K562 (cell line): ENCODE measurements at regions not wholly inside any gene's neighbourhood (a gene's known extent, or its start where the extent isn't known, plus 50 kb on each side); places are given as distances from the start of the nearest gene placed in this dataset.

Experiments
- ATAC-seq: fragments of 200-7000 bp; cut with Tn5 transposase; 3 replicates; pipeline ENCODE4 v1.9.1; 2020; ENCODE audit warnings: moderate library complexity
- BruUV-seq: library from RNA; stranded (reverse); fragments of 400-500 nt; replicated peaks from 2 replicates; lab custom pipeline; 2021; lab: Mats Ljungman, UMichigan
- CTCF ChIA-PET: fragments of 300-600 bp; formaldehyde crosslinking; extraction: SDS; loops from one replicate; lab custom pipeline; 2021; ENCODE audit warnings: low intra/inter-chr PET ratio; lab: Yijun Ruan, JAX
- POLR2A ChIA-PET: fragments of 300-600, 350-650 bp; sonication (Branson Sonifier 250); formaldehyde crosslinking; extraction: SDS; loops from one replicate; lab custom pipeline; 2021; ENCODE audit warnings: antibody characterized with exemption, inconsistent platforms; lab: Yijun Ruan, JAX
- DNase-seq, 4 experiments: peaks; one replicate each; pipeline versions ENCODE4 v3.0.0 to v3.0.0-alpha.2; 2011 to 2018; ENCODE audit warnings: low spot score in 3 of 4, mixed read lengths in 3 of 4; ENCODE audit errors: extremely low read depth in 1 of 4
- FAIRE-seq: peaks from 2 replicates; lab custom pipeline; 2011; peaks lifted over from hg19 to GRCh38; lab: Jason Lieb, UNC
- H2AFZ ChIP-seq: 2 replicates; pipeline ENCODE4 v1.6.0; 2011; ENCODE audit warnings: low read depth, low read length, control low read depth, inconsistent platforms
- H3K27ac ChIP-seq: fragments of 200-600 bp; 3 replicates; pipeline ENCODE4 v1.8.0; 2011; ENCODE audit warnings: low read depth, mild to moderate bottlenecking, control low read depth, inconsistent platforms, low read length, moderate library complexity, mixed read lengths; ENCODE audit errors: extremely low read depth
- H3K27me3 ChIP-seq, 2 experiments: fragments of 300-600 bp in 1 of 2; 2 replicates in 1 of 2; 3 replicates in 1 of 2; pipeline versions ENCODE4 v1.6.0 to v1.8.0; 2011; ENCODE audit warnings: inconsistent platforms in 2 of 2, low read length in 2 of 2, mild to moderate bottlenecking in 1 of 2, mixed read lengths in 1 of 2, moderate library complexity in 1 of 2; ENCODE audit not compliant: control insufficient read depth in 2 of 2, insufficient read depth in 2 of 2
- H3K36me3 ChIP-seq: fragments of 300-600 bp; 3 replicates; pipeline ENCODE4 v1.8.0; 2011; ENCODE audit warnings: mild to moderate bottlenecking, low read length, inconsistent platforms; ENCODE audit not compliant: control insufficient read depth, insufficient read depth
- H3K4me1 ChIP-seq, 2 experiments: fragments of 200-600 bp in 1 of 2; replicated peaks in 1 of 2; 2 replicates in 1 of 2; 3 replicates in 1 of 2; pipeline versions ENCODE4 v1.5.1 to v1.8.0; 2011; ENCODE audit warnings: inconsistent platforms in 2 of 2, low read length in 2 of 2, mild to moderate bottlenecking in 1 of 2, mixed read lengths in 1 of 2, moderate library complexity in 1 of 2; ENCODE audit not compliant: control insufficient read depth in 2 of 2, insufficient read depth in 2 of 2
- H3K4me2 ChIP-seq: 2 replicates; pipeline ENCODE4 v1.6.1; 2011; ENCODE audit warnings: low read length, control low read depth, inconsistent platforms, mixed read lengths; ENCODE audit not compliant: insufficient read depth
- H3K4me3 ChIP-seq: fragments of 200-600 bp; sonication (generic), shearing (Covaris generic); 2 replicates; pipeline ENCODE4 v1.5.1; 2016; ENCODE audit warnings: control low read depth, inconsistent platforms
- H3K79me2 ChIP-seq: fragments of 200-600 bp; 3 replicates; pipeline ENCODE4 v1.8.0; 2011; ENCODE audit warnings: low read length, inconsistent platforms; ENCODE audit not compliant: control insufficient read depth, insufficient read depth
- H3K9ac ChIP-seq, 2 experiments: 2 replicates each; pipeline versions ENCODE4 v1.6.0 to v1.6.1; 2011; ENCODE audit warnings: low read depth in 2 of 2, low read length in 2 of 2, control low read depth in 1 of 2, inconsistent platforms in 1 of 2, mild to moderate bottlenecking in 1 of 2, mixed read lengths in 1 of 2; ENCODE audit not compliant: insufficient read depth in 1 of 2
- H3K9me1 ChIP-seq: one replicate; pipeline ENCODE4 v1.6.0; 2011; ENCODE audit warnings: inconsistent platforms, mild to moderate bottlenecking, low read length, moderate library complexity; ENCODE audit not compliant: control insufficient read depth, insufficient read depth
- H3K9me3 ChIP-seq: replicated peaks from 2 replicates; pipeline ENCODE4 v1.5.1; 2011; ENCODE audit warnings: low read depth, low read length, inconsistent platforms; ENCODE audit not compliant: control insufficient read depth, insufficient read depth
- H4K20me1 ChIP-seq: replicated peaks from 2 replicates; pipeline ENCODE4 v1.6.1; 2011; ENCODE audit warnings: low read length, inconsistent platforms, mixed read lengths; ENCODE audit not compliant: control insufficient read depth, insufficient read depth
- CREB3 ChIP-seq: fragments of 450-650 bp; conservative IDR thresholded peaks from 2 replicates; pipeline ENCODE4 v1.6.1; 2016; ENCODE audit warnings: missing genetic modification characterization, low read depth, mild to moderate bottlenecking, missing compliant biosample characterization, moderate library complexity
- CXXC5 ChIP-seq: fragments of 250-450 bp; sonication (Bioruptor Pico); IDR thresholded peaks from 2 replicates; pipeline ENCODE4 v1.8.0; 2022; ENCODE audit warnings: inconsistent platforms, mild to moderate bottlenecking, moderate library complexity
- DIDO1 ChIP-seq: fragments of 450-650 bp; IDR thresholded peaks from 2 replicates; pipeline ENCODE4 v1.6.1; 2016; ENCODE audit warnings: low read depth, missing biosample characterization, missing genetic modification characterization
- HDAC1 ChIP-seq, 2 experiments: fragments of 450-650 bp; IDR thresholded peaks; 2 replicates each; pipeline ENCODE4 v1.6.1; 2016 to 2017; ENCODE audit warnings: inconsistent platforms in 1 of 2, mild to moderate bottlenecking in 1 of 2, moderate library complexity in 1 of 2
- JUN ChIP-seq, 2 experiments: sonication (generic) in 1 of 2; formaldehyde crosslinking in 1 of 2; IDR thresholded peaks; 2 replicates each; pipeline versions ENCODE4 v1.6.1 to v1.8.0; 2012 to 2022; ENCODE audit warnings: borderline replicate concordance in 2 of 2, mild to moderate bottlenecking in 2 of 2, improper control_type of control experiment in 1 of 2, low read depth in 1 of 2, low read length in 1 of 2, missing genetic modification reagents in 1 of 2
- KLF1 ChIP-seq: fragments of 450-650 bp; IDR thresholded peaks from 2 replicates; pipeline ENCODE4 v1.6.1; 2016; ENCODE audit warnings: missing genetic modification characterization, missing compliant biosample characterization
- LARP7 ChIP-seq: fragments of 450-650 bp; IDR thresholded peaks from 2 replicates; pipeline ENCODE4 v1.6.1; 2016
- MCM5 ChIP-seq: fragments of 450-650 bp; IDR thresholded peaks from 2 replicates; pipeline ENCODE4 v1.6.1; 2016; ENCODE audit warnings: low read depth
- NR2C2 ChIP-seq, 2 experiments: fragments of 200-800 bp in 1 of 2; sonication (Bioruptor generic) in 1 of 2; sonication (generic) in 1 of 2; formaldehyde crosslinking in 1 of 2; IDR thresholded peaks; 2 replicates each; pipeline versions ENCODE4 v1.6.1 to v1.8.0; 2016 to 2022; ENCODE audit warnings: mild to moderate bottlenecking in 1 of 2, missing compliant biosample characterization in 1 of 2, missing genetic modification characterization in 1 of 2, missing genetic modification reagents in 1 of 2
- PATZ1 ChIP-seq: fragments of 250-450 bp; sonication (Bioruptor Pico); IDR thresholded peaks from 2 replicates; pipeline ENCODE4 v1.5.0; 2020; ENCODE audit warnings: mild to moderate bottlenecking, borderline replicate concordance
- RFX7 ChIP-seq: fragments of 250-450 bp; sonication (Bioruptor Pico); IDR thresholded peaks from 2 replicates; pipeline ENCODE4 v1.5.1; 2021; ENCODE audit warnings: mild to moderate bottlenecking
- SMAD1 ChIP-seq: fragments of 150-350 bp; IDR thresholded peaks from 2 replicates; pipeline ENCODE4 v1.6.1; 2014; ENCODE audit warnings: low read length, low read depth; ENCODE audit not compliant: partially characterized antibody
- SMC3 ChIP-seq: conservative IDR thresholded peaks from 2 replicates; pipeline ENCODE4 v1.6.1; 2011; ENCODE audit warnings: low read depth, low read length, improper control_type of control experiment; ENCODE audit not compliant: insufficient read depth
- TRIM25 ChIP-seq: fragments of 450-650 bp; IDR thresholded peaks from 2 replicates; pipeline ENCODE4 v1.7.0; 2016; ENCODE audit warnings: borderline replicate concordance
- ZBTB12 ChIP-seq: fragments of 250-450 bp; sonication (Bioruptor Pico); IDR thresholded peaks from 2 replicates; pipeline ENCODE4 v1.4.0; 2020
- ZC3H11A ChIP-seq: IDR thresholded peaks from 2 replicates; pipeline ENCODE4 v1.6.1; 2012; ENCODE audit warnings: low read depth, low read length, improper control_type of control experiment
- ZNF785 ChIP-seq: fragments of 250-450 bp; sonication (Bioruptor Pico); IDR thresholded peaks from 2 replicates; pipeline ENCODE4 v1.4.0; 2020; ENCODE audit warnings: mild to moderate bottlenecking
- WGBS: fragments of 100-300 bp; shearing (Covaris generic); methylation state at CpG from one replicate; pipeline ENCODE4 v1.1.6; 2016; ENCODE audit warnings: low coverage, mixed read lengths; ENCODE audit not compliant: insufficient coverage; ENCODE audit errors: missing lambda C conversion rate; 5-methylcytosine and 5-hydroxymethylcytosine counted together
- in situ Hi-C: fragments of 300-500 bp; cut with MboI; formaldehyde crosslinking; loops from 4 replicates; pipeline ENCODE4 v1.15.0; 2018; ENCODE audit warnings: inconsistent platforms, mixed read lengths
- intact Hi-C: fragments of 100-400 bp; cut with micrococcal nuclease; formaldehyde crosslinking; loops from 2 replicates; pipeline ENCODE4 v1.14.2; 2022

GRCh38 chrX:43357741-43358140 lies 298.4 kb upstream of the MAOA start:
- no peaks in the 10 kb centered on the region for H3K4me1 ChIP-seq
- intact Hi-C loops = no loop called here
- H3K4me3 ChIP-seq = no peak overlapping the region
- no peak overlapping the region for H2AFZ ChIP-seq
- DNase-seq = no peak
- H4K20me1 ChIP-seq = no peaks in the 10 kb centered on the region
- TF ChIP-seq PATZ1 (CRISPR knock-in tag) (no peak), MCM5 (no peak), KLF1 (tag) (no peak), ZNF785 (CRISPR knock-in tag) (no peak), ZC3H11A (no peak), TRIM25 (no peak), LARP7 (no peak), SMC3 (no peak), RFX7 (CRISPR knock-in tag) (no peak), CXXC5 (no peak), JUN (IDR thresholded peaks at IDR 0.05; ENCODE audit: borderline replicate concordance, low read depth, low read length) (no peak), JUN (CRISPR knock-in tag; IDR thresholded peaks at IDR 0.05; ENCODE audit: borderline replicate concordance) (no peak), DIDO1 (tag) (no peak), HDAC1 (IDR thresholded peaks at IDR 0.05) (no peak), NR2C2 (CRISPR knock-in tag; IDR thresholded peaks at IDR 0.05) (no peak), NR2C2 (tag; IDR thresholded peaks at IDR 0.05) (no peak), ZBTB12 (no peak), SMAD1 (no peak), CREB3 (tag) (no peak)
- no peak for FAIRE-seq
- in situ Hi-C loops = no loop called here
- 0% methylated on average over 1 of the region's 1 CpG for WGBS
- no peaks in the 10 kb centered on the region for H3K9me1 ChIP-seq
- no peak overlapping the region for H3K4me2 ChIP-seq
- no peaks in the 10 kb centered on the region for H3K79me2 ChIP-seq
- ATAC-seq = no peak
- H3K27me3 ChIP-seq = no peaks in the 10 kb centered on the region
- BruUV-seq = no TSS peak
- H3K36me3 ChIP-seq = no peaks in the 10 kb centered on the region
- POLR2A ChIA-PET = no interaction called here
- H3K9ac ChIP-seq = no peak overlapping the region
- H3K27ac ChIP-seq = no peak overlapping the region
- CTCF ChIA-PET = no interaction called here
- no peaks in the 10 kb centered on the region for H3K9me3 ChIP-seq
